PFSK-1 (cell line): ENCODE measurements at regions not wholly inside any gene's neighbourhood (a gene's known extent, or its start where the extent isn't known, plus 50 kb on each side); places are given as distances from the start of the nearest gene placed in this dataset.

ENCODE experiments used
- FOXP2 ChIP-seq: optimal IDR thresholded peaks from 2 replicates; pipeline ENCODE3; 2011; ENCODE audit warnings: borderline replicate concordance, control low read depth, inconsistent platforms; ENCODE audit not compliant: insufficient read depth; ENCODE audit errors: extremely low read length, extremely low read depth
- POLR2AphosphoS5 ChIP-seq: IDR thresholded peaks from 2 replicates; pipeline ENCODE4 v1.6.1; 2012; ENCODE audit warnings: low read depth, mild to moderate bottlenecking, control low read depth, low read length, moderate library complexity
- REST ChIP-seq, 2 experiments: IDR thresholded peaks; 2 replicates each; pipeline versions ENCODE4 v1.6.1 to v1.8.0; 2011 to 2012; ENCODE audit warnings: low read depth in 2 of 2, low read length in 2 of 2, control low read depth in 1 of 2, inconsistent platforms in 1 of 2, mild to moderate bottlenecking in 1 of 2, moderate library complexity in 1 of 2; ENCODE audit not compliant: insufficient read depth in 1 of 2
- SIN3A ChIP-seq: IDR thresholded peaks from 2 replicates; pipeline ENCODE4 v1.6.1; 2012; ENCODE audit warnings: mild to moderate bottlenecking, low read length, moderate library complexity, borderline replicate concordance; ENCODE audit not compliant: insufficient read depth
- TAF1 ChIP-seq: IDR thresholded peaks from 2 replicates; pipeline ENCODE4 v1.6.1; 2012; ENCODE audit warnings: low read length, control low read depth, borderline replicate concordance; ENCODE audit not compliant: insufficient read depth

GRCh38 chr1:70811815-70812214 is 235.8 kb downstream of the PTGER3 start:
- TF ChIP-seq SIN3A = no peak
- no peak for TF ChIP-seq POLR2AphosphoS5
- no peak for TF ChIP-seq REST (IDR thresholded peaks at IDR 0.05; ENCODE audit: insufficient read depth in 1 of 2, low read depth in 2 of 2, low read length in 2 of 2)
- TF ChIP-seq TAF1 = no peak
- TF ChIP-seq FOXP2 = no peak

- no peak for TF ChIP-seq POLR2AphosphoS5
- no peak for TF ChIP-seq REST (IDR thresholded peaks at IDR 0.05; ENCODE audit: insufficient read depth in 1 of 2, low read depth in 2 of 2, low read length in 2 of 2)
- no peak for TF ChIP-seq SIN3A
- no peak for TF ChIP-seq FOXP2
- no peak for TF ChIP-seq TAF1
These were observed 235.0 kb downstream of the PTGER3 start for GRCh38 chr1:70812442-70813109.

DNA sequence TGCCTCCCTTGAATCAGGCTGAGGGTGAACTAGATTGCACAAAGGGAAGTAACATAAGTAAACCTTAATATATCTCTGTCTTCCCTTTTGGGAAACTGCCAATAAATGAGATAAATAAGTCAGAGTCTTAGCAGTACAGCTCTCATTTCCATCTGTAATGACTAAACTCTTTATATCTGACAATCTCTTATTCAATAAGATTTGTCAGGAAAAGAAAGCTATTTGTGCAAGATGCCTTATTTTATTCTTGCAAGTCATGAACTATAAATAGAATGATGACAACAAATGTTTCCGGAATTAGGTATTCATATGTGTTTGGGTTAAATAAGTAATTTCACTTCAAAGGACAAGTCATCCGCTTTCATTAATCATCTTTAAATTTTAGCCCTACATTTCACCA is 229.2 kb downstream of the PTGER3 start:
- no peak for TF ChIP-seq FOXP2
- TF ChIP-seq POLR2AphosphoS5 = no peak
- no peak for TF ChIP-seq REST (IDR thresholded peaks at IDR 0.05; ENCODE audit: insufficient read depth in 1 of 2, low read depth in 2 of 2, low read length in 2 of 2)
- TF ChIP-seq SIN3A = no peak
- no peak for TF ChIP-seq TAF1

GRCh38 chr1:70819231-70819630 is 228.4 kb downstream of the PTGER3 start:
- no peak for TF ChIP-seq POLR2AphosphoS5
- no peak for TF ChIP-seq REST (IDR thresholded peaks at IDR 0.05; ENCODE audit: insufficient read depth in 1 of 2, low read depth in 2 of 2, low read length in 2 of 2)
- no peak for TF ChIP-seq TAF1
- TF ChIP-seq FOXP2 = no peak
- no peak for TF ChIP-seq SIN3A

DNA sequence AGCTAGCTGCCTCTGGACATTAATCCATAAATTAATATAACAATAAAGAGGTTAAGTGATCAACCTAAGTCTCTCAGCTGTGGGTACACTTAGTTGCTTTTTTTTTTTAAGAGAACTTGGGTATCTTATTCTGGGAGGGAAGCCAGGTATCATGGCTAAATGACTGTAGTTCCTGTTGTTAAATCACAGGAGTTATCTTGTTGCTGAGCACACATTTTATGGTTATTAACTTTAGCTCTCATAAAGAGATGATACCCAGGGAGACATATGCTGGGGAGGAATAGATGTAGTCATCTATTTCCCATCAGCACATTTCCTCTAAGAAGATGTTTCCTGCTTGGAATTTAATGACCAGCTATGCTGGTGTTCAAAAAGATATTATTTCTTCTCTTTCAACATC is 227.8 kb downstream of the PTGER3 start:
- no peak for TF ChIP-seq FOXP2
- no peak for TF ChIP-seq SIN3A
- no peak for TF ChIP-seq POLR2AphosphoS5
- TF ChIP-seq TAF1 = no peak
- TF ChIP-seq REST (IDR thresholded peaks at IDR 0.05; ENCODE audit: insufficient read depth in 1 of 2, low read depth in 2 of 2, low read length in 2 of 2) = no peak
